Natural killer cell (primary cell): ENCODE measurements at regions not wholly inside any gene's neighbourhood (a gene's known extent, or its start where the extent isn't known, plus 50 kb on each side); places are given as distances from the start of the nearest gene placed in this dataset.

Source experiments
- ATAC-seq, 3 donors: fragments of 150-1000 bp in 2 of 3; fragments of 200-7000 bp in 1 of 3; cut with Tn5 transposase; 1 replicate in 1 of 3; 2 replicates in 2 of 3; pipeline ENCODE4 v1.10.0; 2021; ENCODE audit warnings: mild to moderate bottlenecking in 2 of 3, moderate library complexity in 2 of 3
- DNase-seq, 2 donors: peaks; one replicate each; pipeline versions ENCODE4 v3.0.0 to v3.0.0-alpha.2; 2013 to 2021; ENCODE audit warnings: mixed read lengths in 1 of 2
- H3K27ac ChIP-seq: one replicate; pipeline ENCODE4 v1.5.1; 2013; ENCODE audit warnings: mild to moderate bottlenecking, low read length
- H3K27me3 ChIP-seq: one replicate; pipeline ENCODE4 v1.6.1; 2013; ENCODE audit warnings: low read length; ENCODE audit not compliant: control insufficient read depth, insufficient read depth
- H3K36me3 ChIP-seq: one replicate; pipeline ENCODE4 v1.6.1; 2013; ENCODE audit warnings: low read length; ENCODE audit not compliant: control insufficient read depth, insufficient read depth
- H3K4me1 ChIP-seq: one replicate; pipeline ENCODE4 v1.6.1; 2013; ENCODE audit warnings: low read length; ENCODE audit not compliant: control insufficient read depth, insufficient read depth
- H3K4me3 ChIP-seq: one replicate; pipeline ENCODE4 v1.5.1; 2013; ENCODE audit warnings: low read length
- H3K9me3 ChIP-seq: one replicate; pipeline ENCODE4 v1.6.1; 2013; ENCODE audit warnings: low read length; ENCODE audit not compliant: control insufficient read depth, insufficient read depth
- H3K27ac Mint-ChIP-seq, 2 donors: one replicate each; pipeline ENCODE4 v1.8.0; 2022; ENCODE audit warnings: mild to moderate bottlenecking in 2 of 2, mixed read lengths in 2 of 2, moderate library complexity in 1 of 2
- H3K27me3 Mint-ChIP-seq, 2 donors: one replicate each; pipeline ENCODE4 v1.8.0; 2022; ENCODE audit warnings: low read depth in 2 of 2, mixed read lengths in 2 of 2
- H3K36me3 Mint-ChIP-seq: one replicate; pipeline ENCODE4 v1.8.0; 2022; ENCODE audit warnings: mixed read lengths
- H3K4me1 Mint-ChIP-seq, 2 donors: one replicate each; pipeline ENCODE4 v1.8.0; 2022; ENCODE audit warnings: mixed read lengths in 2 of 2
- H3K4me3 Mint-ChIP-seq: one replicate; pipeline ENCODE4 v1.8.0; 2022; ENCODE audit warnings: mild to moderate bottlenecking, moderate library complexity, mixed read lengths
- H3K9me3 Mint-ChIP-seq, 2 donors: one replicate each; pipeline ENCODE4 v1.8.0; 2022; ENCODE audit warnings: mixed read lengths in 2 of 2
- WGBS: methylation state at CpG from one replicate; pipeline ENCODE4 v1.1.7; 2013; ENCODE audit warnings: missing lambda C conversion rate; ENCODE audit not compliant: insufficient coverage; 5-methylcytosine and 5-hydroxymethylcytosine counted together
- intact Hi-C: fragments of 100-400 bp; cut with micrococcal nuclease; formaldehyde crosslinking; loops from one replicate; pipeline ENCODE4 v1.14.2; 2022
- TF ChIP-seq, protein P1 (sequence below): fragments of 200-600 bp; IDR thresholded peaks from one replicate; pipeline ENCODE4 v1.8.0; 2022; ENCODE audit warnings: antibody characterized with exemption

DNA sequence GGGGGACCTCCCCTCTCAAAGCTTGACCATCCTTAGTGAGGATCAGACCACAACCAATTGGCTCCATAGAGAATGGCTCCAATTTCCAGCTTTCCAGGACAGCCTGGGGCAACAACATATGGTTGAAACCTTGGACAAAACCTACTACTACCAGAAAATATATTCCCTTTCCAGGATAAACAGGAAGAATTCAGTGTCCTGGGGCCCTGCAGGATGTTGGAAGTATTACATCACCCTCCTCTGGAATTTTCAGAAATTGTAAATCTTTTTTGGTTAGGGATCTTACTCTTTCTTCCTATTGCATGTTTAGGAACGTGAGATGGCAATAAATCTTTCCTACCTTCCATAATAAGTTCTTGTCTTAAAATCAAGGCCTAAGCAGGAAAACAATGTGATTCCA is 158.9 kb upstream of the MEIS1 start:
- Mint-ChIP-seq H3K4me1 (no peaks in the 10 kb centered on the region), H3K4me3 (no peak overlapping the region), H3K27me3 (no peaks in the 10 kb centered on the region), H3K36me3 (no peaks in the 10 kb centered on the region), H3K9me3 (no peaks in the 10 kb centered on the region), H3K27ac (no peak overlapping the region)
- H3K27me3 ChIP-seq, result no peaks in the 10 kb centered on the region
- no peaks in the 10 kb centered on the region for H3K9me3 ChIP-seq
- intact Hi-C loops, result no loop called here
- no peaks in the 10 kb centered on the region for H3K36me3 ChIP-seq
- WGBS, result 100% methylated on average over 1 of the region's 1 CpG
- no peaks in the 10 kb centered on the region for H3K4me1 ChIP-seq
- TF ChIP-seq, protein P1, sequence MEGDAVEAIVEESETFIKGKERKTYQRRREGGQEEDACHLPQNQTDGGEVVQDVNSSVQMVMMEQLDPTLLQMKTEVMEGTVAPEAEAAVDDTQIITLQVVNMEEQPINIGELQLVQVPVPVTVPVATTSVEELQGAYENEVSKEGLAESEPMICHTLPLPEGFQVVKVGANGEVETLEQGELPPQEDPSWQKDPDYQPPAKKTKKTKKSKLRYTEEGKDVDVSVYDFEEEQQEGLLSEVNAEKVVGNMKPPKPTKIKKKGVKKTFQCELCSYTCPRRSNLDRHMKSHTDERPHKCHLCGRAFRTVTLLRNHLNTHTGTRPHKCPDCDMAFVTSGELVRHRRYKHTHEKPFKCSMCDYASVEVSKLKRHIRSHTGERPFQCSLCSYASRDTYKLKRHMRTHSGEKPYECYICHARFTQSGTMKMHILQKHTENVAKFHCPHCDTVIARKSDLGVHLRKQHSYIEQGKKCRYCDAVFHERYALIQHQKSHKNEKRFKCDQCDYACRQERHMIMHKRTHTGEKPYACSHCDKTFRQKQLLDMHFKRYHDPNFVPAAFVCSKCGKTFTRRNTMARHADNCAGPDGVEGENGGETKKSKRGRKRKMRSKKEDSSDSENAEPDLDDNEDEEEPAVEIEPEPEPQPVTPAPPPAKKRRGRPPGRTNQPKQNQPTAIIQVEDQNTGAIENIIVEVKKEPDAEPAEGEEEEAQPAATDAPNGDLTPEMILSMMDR, result no peak
- ATAC-seq (no peak), DNase-seq (no peak)
- H3K4me3 ChIP-seq, result no peak overlapping the region
- no peak overlapping the region for H3K27ac ChIP-seq

DNA sequence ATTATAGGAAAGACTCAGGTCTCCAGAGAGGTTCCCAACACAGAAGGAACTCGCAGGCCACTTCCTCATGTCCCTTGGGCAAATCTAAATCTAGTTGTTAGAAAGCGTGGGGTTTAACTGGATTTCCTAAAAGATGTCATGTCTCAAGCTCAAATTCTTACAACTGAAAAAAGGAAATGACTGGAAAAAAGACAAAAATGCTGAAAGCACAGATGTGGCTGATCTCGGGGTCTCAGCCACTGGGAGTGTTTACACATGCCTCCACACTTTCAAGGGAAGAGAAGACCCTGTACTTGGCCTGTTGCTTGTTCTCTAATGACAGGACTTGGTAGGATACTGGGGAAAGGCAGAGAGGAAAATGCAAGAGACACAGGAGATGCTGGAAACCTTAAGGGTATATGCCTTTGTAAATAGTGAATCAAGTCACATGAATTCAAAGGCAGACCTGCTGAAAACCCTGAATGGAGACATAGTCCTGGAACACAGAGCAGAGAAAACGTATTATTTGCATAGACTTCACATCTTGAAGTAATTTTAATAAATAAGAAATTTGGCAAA is 160.9 kb upstream of the MEIS1 start:
- H3K36me3 ChIP-seq, result no peaks in the 10 kb centered on the region
- no peak overlapping the region for H3K4me3 ChIP-seq
- H3K9me3 ChIP-seq, result no peaks in the 10 kb centered on the region
- Mint-ChIP-seq H3K4me3 (no peak overlapping the region), H3K27ac (no peak overlapping the region), H3K36me3 (no peaks in the 10 kb centered on the region), H3K9me3 (no peaks in the 10 kb centered on the region), H3K4me1 (no peaks in the 10 kb centered on the region), H3K27me3 (no peaks in the 10 kb centered on the region)
- WGBS, result 72% methylated on average over 3 of the region's 4 CpGs
- no peak overlapping the region for H3K27ac ChIP-seq
- no peaks in the 10 kb centered on the region for H3K27me3 ChIP-seq
- no peak for DNase-seq
- TF ChIP-seq, protein P1, result no peak
- intact Hi-C loops, result no loop called here
- H3K4me1 ChIP-seq, result no peaks in the 10 kb centered on the region
- ATAC-seq, result no peak

DNA sequence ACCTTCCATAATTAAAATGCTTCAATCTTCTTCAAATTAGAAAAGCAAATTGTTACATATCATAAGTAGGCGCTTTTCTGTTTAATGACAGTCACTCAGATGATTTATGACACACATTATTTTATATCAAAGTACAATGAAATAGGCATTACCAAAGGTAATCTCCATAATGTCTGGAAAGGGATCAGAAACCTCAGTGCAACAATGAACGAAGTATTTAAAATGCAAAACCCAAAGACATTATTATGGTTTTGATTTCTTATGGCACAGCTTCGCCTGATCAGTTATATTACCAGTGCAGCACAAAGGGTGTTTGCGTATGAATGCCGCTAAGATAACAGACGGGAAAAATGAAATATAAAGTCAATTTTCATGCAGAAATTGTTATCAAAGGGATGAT is 162.2 kb upstream of the MEIS1 start:
- Histone ChIP-seq H3K9me3 (no peaks in the 10 kb centered on the region), H3K4me1 (no peaks in the 10 kb centered on the region), H3K4me3 (no peak overlapping the region), H3K36me3 (no peaks in the 10 kb centered on the region), H3K27ac (no peak overlapping the region), H3K27me3 (no peaks in the 10 kb centered on the region)
- no peak overlapping the region for H3K4me3 Mint-ChIP-seq
- ATAC-seq (no peak), DNase-seq (no peak)
- H3K27me3 Mint-ChIP-seq, result no peaks in the 10 kb centered on the region
- H3K27ac Mint-ChIP-seq, result no peak overlapping the region
- H3K36me3 Mint-ChIP-seq, result no peaks in the 10 kb centered on the region
- H3K4me1 Mint-ChIP-seq, result no peaks in the 10 kb centered on the region
- TF ChIP-seq, protein P1, result no peak
- 85% methylated on average over 5 of the region's 6 CpGs for WGBS
- intact Hi-C loops, result no loop called here
- H3K9me3 Mint-ChIP-seq, result no peaks in the 10 kb centered on the region

DNA sequence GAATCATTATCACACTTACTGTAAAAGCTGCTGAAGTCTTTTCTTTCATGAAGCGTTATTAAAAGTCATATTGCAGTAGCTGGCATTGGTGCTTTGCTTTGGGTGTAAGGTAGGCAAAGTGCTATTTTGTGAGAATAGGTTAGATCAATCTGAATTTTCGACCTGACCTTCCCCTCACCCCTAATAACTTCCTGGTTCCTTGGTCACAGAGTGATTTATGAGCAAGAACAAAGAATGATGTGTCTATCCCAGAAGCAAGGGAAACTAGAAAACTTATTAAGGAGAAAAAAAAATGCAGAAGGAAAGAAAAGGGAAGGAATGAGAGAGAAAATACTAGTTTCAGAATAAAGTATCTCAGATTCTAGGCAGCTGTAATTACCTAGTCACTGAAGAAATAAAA is 163.1 kb upstream of the MEIS1 start:
- H3K4me1 Mint-ChIP-seq, result no peaks in the 10 kb centered on the region
- ATAC-seq, result no peak
- no peaks in the 10 kb centered on the region for H3K27me3 ChIP-seq
- H3K27me3 Mint-ChIP-seq, result no peaks in the 10 kb centered on the region
- no peak overlapping the region for H3K27ac ChIP-seq
- TF ChIP-seq, protein P1, result no peak
- no peak overlapping the region for H3K4me3 ChIP-seq
- H3K4me3 Mint-ChIP-seq, result no peak overlapping the region
- no peaks in the 10 kb centered on the region for H3K4me1 ChIP-seq
- H3K9me3 Mint-ChIP-seq, result no peaks in the 10 kb centered on the region
- H3K9me3 ChIP-seq, result no peaks in the 10 kb centered on the region
- no peak overlapping the region for H3K27ac Mint-ChIP-seq
- no peaks in the 10 kb centered on the region for H3K36me3 Mint-ChIP-seq
- no peaks in the 10 kb centered on the region for H3K36me3 ChIP-seq
- DNase-seq, result no peak
- intact Hi-C loops, result no loop called here
- no CpG with 5 or more reads among the region's 2 CpGs for WGBS
